Subcutaneous abdominal adipose tissue (tissue), 5 donors: ENCODE measurements at regions not wholly inside any gene's neighbourhood (a gene's known extent, or its start where the extent isn't known, plus 50 kb on each side); places are given as distances from the start of the nearest gene placed in this dataset.

Source experiments
- H3K27ac ChIP-seq: one replicate; pipeline ENCODE4 v1.7.0; 2013; ENCODE audit warnings: low read depth, mild to moderate bottlenecking, inconsistent platforms, low read length, moderate library complexity
- H3K27me3 ChIP-seq, 5 donors: one replicate each; pipeline ENCODE4 v1.7.0; 2013; ENCODE audit warnings: low read length in 5 of 5, inconsistent platforms in 1 of 5; ENCODE audit not compliant: control insufficient read depth in 5 of 5, insufficient read depth in 4 of 5
- H3K36me3 ChIP-seq, 5 donors: one replicate each; pipeline ENCODE4 v1.7.0; 2013; ENCODE audit warnings: low read length in 5 of 5; ENCODE audit not compliant: control insufficient read depth in 5 of 5, insufficient read depth in 5 of 5
- H3K4me1 ChIP-seq, 5 donors: one replicate each; pipeline ENCODE4 v1.7.0; 2013; ENCODE audit warnings: low read length in 5 of 5, mild to moderate bottlenecking in 3 of 5, moderate library complexity in 1 of 5; ENCODE audit not compliant: control insufficient read depth in 5 of 5, insufficient read depth in 5 of 5
- H3K4me3 ChIP-seq, 5 donors: one replicate each; pipeline ENCODE4 v1.7.0; 2013; ENCODE audit warnings: low read length in 5 of 5, low read depth in 1 of 5
- H3K9ac ChIP-seq, 5 donors: one replicate each; pipeline ENCODE4 v1.7.0; 2013; ENCODE audit warnings: low read length in 5 of 5, mild to moderate bottlenecking in 4 of 5, moderate library complexity in 3 of 5
- H3K9me3 ChIP-seq, 5 donors: one replicate each; pipeline ENCODE4 v1.7.0; 2013; ENCODE audit warnings: low read length in 5 of 5; ENCODE audit not compliant: control insufficient read depth in 5 of 5
- donor health status: healthy.
- donor health status: healthy.
- donor health status: healthy.
- donor health status: healthy.
- donor health status: healthy.

DNA sequence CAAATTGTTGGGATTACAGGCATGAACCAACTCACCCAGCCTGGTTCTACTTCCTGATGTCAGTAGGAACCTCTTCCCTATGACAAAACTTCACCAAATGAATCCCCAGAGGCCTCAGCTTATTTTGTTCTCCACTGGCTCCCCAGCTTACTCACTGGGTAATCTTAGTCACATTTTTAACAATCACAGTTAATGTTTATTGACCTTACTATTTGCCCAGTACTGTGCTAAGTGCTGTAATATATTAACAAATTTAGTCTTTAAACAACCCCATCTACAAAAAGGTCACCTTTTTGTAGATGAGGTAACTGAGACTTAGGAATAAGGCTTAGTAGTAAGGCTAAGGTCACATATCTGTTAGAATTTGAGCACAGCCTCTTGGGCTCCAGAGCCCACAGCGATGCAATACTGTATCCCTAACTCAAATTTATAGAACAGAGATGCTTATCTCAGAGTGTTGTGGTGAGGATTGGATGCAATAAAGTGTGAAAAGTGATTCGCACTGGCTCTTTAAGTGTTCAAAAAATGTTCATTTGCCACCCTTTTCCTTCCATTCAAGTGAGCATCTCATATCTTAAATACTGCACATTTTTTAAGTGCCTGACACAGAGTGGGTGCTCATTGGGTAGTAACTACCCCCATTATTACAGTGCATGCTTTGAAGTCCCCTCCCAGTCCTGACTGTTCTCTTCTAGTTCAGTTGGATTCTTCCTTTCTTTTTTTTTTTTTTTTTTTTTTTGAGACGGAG is 146.4 kb upstream of the ARHGAP5 start:
- H3K9ac ChIP-seq, result no peak overlapping the region

DNA sequence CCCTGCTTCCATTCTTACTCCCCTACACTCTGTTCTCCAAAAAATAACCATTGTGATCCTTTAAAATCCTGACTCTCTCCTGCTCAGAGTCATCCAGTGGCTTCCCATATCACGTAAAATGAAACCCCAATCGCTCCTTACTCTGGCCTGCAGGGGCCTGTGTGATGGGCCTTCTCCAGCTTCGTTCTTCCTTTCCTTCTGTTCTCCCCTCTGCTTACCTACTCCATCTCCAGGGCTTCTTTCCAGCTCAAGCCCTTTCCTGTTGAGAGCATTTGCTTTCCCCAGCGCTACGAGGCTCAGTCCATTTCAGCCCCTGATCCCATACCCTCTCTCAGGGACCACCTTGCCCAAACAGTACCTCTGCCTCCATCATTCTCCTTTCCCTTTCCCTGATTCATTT is 144.4 kb upstream of the ARHGAP5 start:
- peaks cover 4 to 22% (median 18%) of the 10 kb centered on the region in 5 donors for H3K4me1 ChIP-seq
- no peak overlapping the region for H3K27ac ChIP-seq
- no peaks in the 10 kb centered on the region for H3K36me3 ChIP-seq
- no peaks in the 10 kb centered on the region for H3K9me3 ChIP-seq
- H3K27me3 ChIP-seq, result no peaks in the 10 kb centered on the region
- H3K9ac ChIP-seq, result no peak overlapping the region
- H3K4me3 ChIP-seq, result no peak overlapping the region

More for the DNA sequence above, 146.4 kb upstream of the ARHGAP5 start:
- Histone ChIP-seq H3K4me1 (peaks cover 6 to 41% (median 28%) of the 10 kb centered on the region in 5 donors), H3K9me3 (no peaks in the 10 kb centered on the region), H3K4me3 (no peak overlapping the region), H3K27ac (no peak overlapping the region), H3K36me3 (no peaks in the 10 kb centered on the region), H3K27me3 (no peaks in the 10 kb centered on the region)

GRCh38 chr14:31933716-31934115 is 143.4 kb upstream of the ARHGAP5 start:
- no peaks in the 10 kb centered on the region for H3K36me3 ChIP-seq
- no peaks in the 10 kb centered on the region for H3K27me3 ChIP-seq
- no peak overlapping the region for H3K9ac ChIP-seq
- H3K4me1 ChIP-seq, result peaks cover 0 to 18% (median 12%) of the 10 kb centered on the region in 5 donors
- no peak overlapping the region for H3K27ac ChIP-seq
- no peak overlapping the region for H3K4me3 ChIP-seq
- no peaks in the 10 kb centered on the region for H3K9me3 ChIP-seq

- Histone ChIP-seq H3K27me3 (no peaks in the 10 kb centered on the region), H3K27ac (no peak overlapping the region), H3K4me1 (peaks cover 0 to 18% (median 11%) of the 10 kb centered on the region in 5 donors), H3K9me3 (no peaks in the 10 kb centered on the region), H3K36me3 (no peaks in the 10 kb centered on the region), H3K9ac (no peak overlapping the region), H3K4me3 (no peak overlapping the region)
Observed at GRCh38 chr14:31934767-31935266, 142.3 kb upstream of the ARHGAP5 start.

- Histone ChIP-seq H3K27me3 (no peaks in the 10 kb centered on the region), H3K27ac (no peak overlapping the region), H3K9me3 (no peaks in the 10 kb centered on the region), H3K36me3 (no peaks in the 10 kb centered on the region), H3K9ac (no peak overlapping the region), H3K4me1 (peaks cover 0 to 18% (median 11%) of the 10 kb centered on the region in 5 donors), H3K4me3 (no peak overlapping the region)
Observed at GRCh38 chr14:31935391-31935790, 141.7 kb upstream of the ARHGAP5 start.

GRCh38 chr14:31936115-31936514 is 141.0 kb upstream of the ARHGAP5 start:
- no peaks in the 10 kb centered on the region for H3K27me3 ChIP-seq
- H3K4me1 ChIP-seq, result peaks cover 0 to 18% (median 11%) of the 10 kb centered on the region in 5 donors
- H3K4me3 ChIP-seq, result no peak overlapping the region
- no peaks in the 10 kb centered on the region for H3K9me3 ChIP-seq
- H3K36me3 ChIP-seq, result no peaks in the 10 kb centered on the region
- no peak overlapping the region for H3K9ac ChIP-seq
- H3K27ac ChIP-seq, result no peak overlapping the region

DNA sequence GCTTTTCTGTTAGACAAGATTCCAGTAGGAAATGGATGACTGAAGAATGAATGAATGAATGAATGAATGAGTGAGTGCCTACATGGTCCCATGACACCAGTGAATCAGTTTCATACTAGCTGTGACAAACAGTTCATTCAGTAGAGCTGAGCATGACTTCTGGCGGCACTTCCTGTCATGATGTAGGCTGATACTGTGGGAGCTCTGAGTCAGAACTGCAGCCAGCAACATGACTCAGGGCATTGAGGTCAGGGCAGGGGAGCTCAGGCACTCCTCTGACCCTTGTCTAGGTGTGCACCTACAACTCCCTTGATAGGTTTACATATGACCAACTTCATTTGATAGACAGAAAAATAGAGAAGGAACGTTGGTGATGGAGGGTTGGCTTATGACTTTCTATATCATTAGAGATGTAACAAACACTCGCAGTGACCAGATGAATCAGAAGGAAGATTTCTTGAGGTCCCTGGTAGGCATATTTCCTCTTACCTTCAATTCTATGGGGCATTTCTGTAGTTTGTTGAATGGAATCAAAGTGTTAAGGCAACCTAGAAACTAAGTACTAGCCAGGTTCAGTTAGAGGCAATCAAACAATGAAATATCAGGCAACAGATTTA is 139.3 kb upstream of the ARHGAP5 start:
- Histone ChIP-seq H3K27me3 (no peaks in the 10 kb centered on the region), H3K36me3 (no peaks in the 10 kb centered on the region), H3K4me3 (no peak overlapping the region), H3K9ac (no peak overlapping the region), H3K27ac (no peak overlapping the region), H3K9me3 (no peaks in the 10 kb centered on the region), H3K4me1 (peaks cover 0 to 18% (median 11%) of the 10 kb centered on the region in 5 donors)

- Histone ChIP-seq H3K9me3 (no peaks in the 10 kb centered on the region), H3K27ac (no peak overlapping the region), H3K36me3 (no peaks in the 10 kb centered on the region), H3K9ac (no peak overlapping the region), H3K27me3 (no peaks in the 10 kb centered on the region), H3K4me1 (peaks cover 0 to 15% (median 9%) of the 10 kb centered on the region in 5 donors), H3K4me3 (no peak overlapping the region)
Observed at GRCh38 chr14:31939934-31940333, 137.2 kb upstream of the ARHGAP5 start.

GRCh38 chr14:31941487-31941886 is 135.6 kb upstream of the ARHGAP5 start:
- no peak overlapping the region for H3K4me3 ChIP-seq
- H3K4me1 ChIP-seq, result peaks cover 0 to 11% (median 6%) of the 10 kb centered on the region in 5 donors
- H3K36me3 ChIP-seq, result no peaks in the 10 kb centered on the region
- H3K27me3 ChIP-seq, result no peaks in the 10 kb centered on the region
- H3K27ac ChIP-seq, result no peak overlapping the region
- H3K9ac ChIP-seq, result no peak overlapping the region
- H3K9me3 ChIP-seq, result no peaks in the 10 kb centered on the region

DNA sequence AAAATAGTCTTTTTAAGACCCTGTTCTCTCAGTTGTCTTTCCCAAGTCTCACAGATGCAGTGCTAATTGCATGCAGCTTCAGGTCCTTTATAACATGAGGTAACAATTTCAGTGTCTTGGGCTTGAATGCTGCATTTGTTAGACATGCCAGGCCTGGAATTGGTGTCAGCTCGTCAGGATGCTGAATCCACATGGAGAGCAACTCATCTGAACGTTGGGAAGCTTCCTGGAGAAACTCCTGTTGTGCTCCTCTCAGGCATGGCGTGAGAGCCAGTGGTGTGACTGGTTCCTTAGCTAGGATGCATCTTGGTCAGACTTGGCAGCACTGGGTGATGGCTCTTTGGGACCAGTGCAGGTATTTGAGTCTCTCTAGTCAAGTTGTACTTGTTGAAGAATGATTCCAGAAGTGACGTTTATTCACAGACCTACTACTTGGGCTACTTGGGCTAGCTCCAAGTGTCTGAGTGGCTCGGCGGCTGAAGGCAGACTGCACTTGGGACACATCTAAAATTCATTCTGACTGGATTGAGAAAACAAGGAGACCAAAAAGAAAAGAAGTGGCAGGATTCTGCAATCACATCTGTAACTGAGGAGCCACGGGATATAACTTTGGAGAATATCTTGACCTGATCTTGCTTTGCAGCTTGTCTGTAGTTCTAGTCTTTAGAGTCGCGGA is 134.8 kb upstream of the ARHGAP5 start:
- H3K27me3 ChIP-seq, result no peaks in the 10 kb centered on the region
- H3K27ac ChIP-seq, result no peak overlapping the region
- no peaks in the 10 kb centered on the region for H3K9me3 ChIP-seq
- no peak overlapping the region for H3K9ac ChIP-seq
- no peak overlapping the region for H3K4me3 ChIP-seq
- no peaks in the 10 kb centered on the region for H3K36me3 ChIP-seq
- H3K4me1 ChIP-seq, result peaks cover 0 to 11% (median 6%) of the 10 kb centered on the region in 5 donors
